ENCODE measurements at regions not wholly inside any gene's neighbourhood (a gene's known extent, or its start where the extent isn't known, plus 50 kb on each side); places are given as distances from the start of the nearest gene placed in this dataset.
"Not testable (repeated sequence)": the region's sequence is repeated elsewhere in the genome, so short reads cannot be mapped to it uniquely, and the experiment has no call there.

DNA sequence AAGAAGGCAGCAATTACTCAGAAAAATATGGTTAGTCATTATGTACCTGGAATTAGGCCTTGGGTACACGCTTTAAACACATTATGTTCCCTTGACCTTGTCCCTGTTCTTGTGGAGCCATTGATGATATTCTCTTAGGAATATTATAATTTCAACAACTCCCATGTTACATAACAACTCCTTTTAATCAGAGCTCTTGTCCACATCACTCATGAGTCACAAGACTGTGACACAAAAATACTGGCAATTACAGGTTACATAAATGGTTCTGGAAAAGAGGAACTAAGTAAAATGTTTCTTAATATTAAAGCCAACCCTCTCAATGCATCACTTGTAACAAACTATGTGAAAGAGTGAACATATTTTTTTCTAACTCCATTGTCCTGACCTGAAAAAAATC, 143.8 kb upstream of the PCLO start:
- ATAC-seq = no peak
- no peak for DNase-seq (ENCODE audit: low spot score)

DNA sequence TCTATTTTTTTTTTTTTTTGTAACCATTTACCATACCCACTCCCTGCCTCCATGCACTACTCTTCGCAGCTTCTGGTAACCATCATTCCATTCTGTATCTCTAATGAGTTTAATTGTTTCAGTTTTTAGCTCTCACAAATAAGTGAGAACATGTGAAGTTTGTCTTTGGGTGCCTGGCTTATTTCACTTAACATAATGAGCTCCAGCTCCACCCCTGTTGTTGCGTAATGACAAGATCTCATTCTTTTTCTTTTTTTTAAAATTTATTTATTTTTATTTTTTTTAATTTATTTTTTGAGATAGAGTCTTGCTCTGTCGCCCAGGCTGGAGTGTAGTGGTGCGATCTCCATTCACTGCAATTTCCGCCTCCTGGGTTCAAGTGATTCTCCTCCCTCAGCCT, 142.3 kb upstream of the PCLO start:
- DNase-seq (ENCODE audit: low spot score) (no peak), ATAC-seq (no peak)

- no peak for ATAC-seq
These were observed 138.7 kb upstream of the PCLO start for GRCh38 chr7:83301416-83301815.

GRCh38 chr7:83290211-83290610, 127.5 kb upstream of the PCLO start:
- DNase-seq (ENCODE audit: low spot score) (no peak), ATAC-seq (no peak)

More at GRCh38 chr7:83301416-83301815, 138.7 kb upstream of the PCLO start:
- no peak for DNase-seq (ENCODE audit: low spot score)

- DNase-seq (ENCODE audit: low spot score) = no peak
- no peak for ATAC-seq
These were observed 126.8 kb upstream of the PCLO start for GRCh38 chr7:83289419-83289993.

- no peak for DNase-seq (ENCODE audit: low spot score)
- no peak for ATAC-seq
These were observed 118.0 kb upstream of the PCLO start for GRCh38 chr7:83280671-83281070.

- DNase-seq (ENCODE audit: low spot score) = no peak
- ATAC-seq = no peak
These were observed 113.6 kb upstream of the PCLO start for GRCh38 chr7:83276250-83276649.

- ATAC-seq (no peak), DNase-seq (ENCODE audit: low spot score) (no peak)
These were observed 111.0 kb upstream of the PCLO start for GRCh38 chr7:83273699-83274098.

DNA sequence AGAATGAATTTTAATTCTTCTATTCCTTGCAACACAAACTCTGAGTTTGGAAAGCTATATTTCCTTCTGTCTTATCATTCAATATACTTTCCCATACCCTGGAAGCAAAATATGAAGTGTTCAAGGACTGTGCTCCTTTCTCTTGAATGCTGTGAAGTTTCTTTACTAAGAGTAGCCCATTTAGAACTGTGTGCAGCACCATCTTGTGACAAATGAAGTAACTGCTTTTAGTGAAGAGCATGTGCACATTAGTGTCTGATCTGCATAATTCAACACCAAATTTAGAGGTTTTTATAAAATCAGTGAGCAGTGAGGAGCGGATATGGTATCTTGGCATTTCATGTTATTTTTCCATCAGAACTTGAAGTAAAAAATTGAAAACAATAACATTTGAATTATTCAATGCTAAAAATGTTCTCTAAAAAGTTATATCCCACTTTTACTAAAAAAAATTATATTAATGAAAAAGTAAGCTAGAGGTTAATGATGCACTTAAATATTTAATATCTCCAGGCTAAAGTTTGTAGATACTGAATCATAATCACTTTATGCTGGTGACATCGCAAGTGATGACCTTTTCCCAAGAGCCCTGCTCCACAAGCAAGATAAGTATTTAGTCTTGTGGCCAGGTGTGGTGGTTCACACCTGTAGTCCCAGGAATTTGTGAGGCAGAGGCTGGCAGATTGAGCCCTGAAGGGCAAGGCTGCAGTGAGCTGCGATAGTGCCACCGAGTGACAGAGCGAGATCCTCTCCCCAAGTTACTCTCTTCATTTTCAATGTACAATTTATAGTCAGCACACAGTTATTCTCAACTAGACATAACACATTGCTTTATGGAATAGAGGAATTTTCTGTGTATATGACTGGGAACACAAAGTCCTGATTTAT, 108.8 kb upstream of the PCLO start:
- DNase-seq (ENCODE audit: low spot score) (no peak), ATAC-seq (peak; percentile 36)

DNA sequence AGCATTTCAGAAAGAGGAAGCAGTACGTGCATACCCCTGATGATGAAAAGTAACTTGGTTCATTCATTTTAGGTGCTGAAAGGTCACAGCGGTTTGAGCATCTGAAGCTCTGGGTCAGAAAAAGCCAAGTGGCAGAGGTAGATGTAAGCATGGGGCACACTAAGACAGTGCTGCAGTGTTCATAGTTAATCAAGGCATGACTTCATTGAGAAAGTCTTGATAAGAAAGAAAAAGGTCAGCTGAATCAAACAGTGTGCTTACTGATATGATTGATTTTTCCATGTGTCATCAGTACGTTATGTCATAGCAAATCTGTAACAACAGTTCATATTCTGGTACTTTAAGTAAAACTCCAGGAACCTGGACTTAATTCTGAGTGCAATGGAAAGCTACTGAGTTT, 107.7 kb upstream of the PCLO start:
- no peak for DNase-seq (ENCODE audit: low spot score)

DNA sequence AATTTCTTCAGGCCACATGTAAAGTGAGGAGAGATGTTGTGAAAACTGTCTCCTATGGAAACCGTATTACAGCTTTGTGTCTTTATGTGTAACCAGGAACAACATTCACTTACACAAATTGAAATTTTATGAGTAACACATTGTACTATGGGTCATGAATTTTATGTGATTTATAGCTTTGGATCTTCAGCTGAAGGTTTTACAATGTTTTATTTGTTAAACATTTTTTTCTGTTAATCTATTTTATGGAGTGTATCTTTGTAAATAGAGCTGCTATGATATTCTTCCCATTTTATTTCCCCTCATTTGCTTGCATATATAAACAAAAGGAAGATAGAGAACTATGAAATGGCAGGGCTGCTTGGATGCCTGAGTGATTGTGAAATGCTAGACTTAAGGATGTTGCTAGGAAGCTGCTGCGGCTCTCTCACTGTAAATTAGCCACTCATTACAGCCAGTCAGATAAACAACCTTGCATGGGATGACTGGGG, 104.5 kb upstream of the PCLO start:
- ATAC-seq = no peak
- DNase-seq (ENCODE audit: low spot score) = no peak

More for the DNA sequence above, 107.7 kb upstream of the PCLO start:
- ATAC-seq = no peak

- DNase-seq (ENCODE audit: low spot score) = not testable (repeated sequence)
These were observed 100.9 kb upstream of the PCLO start for GRCh38 chr7:83263442-83264034.

DNA sequence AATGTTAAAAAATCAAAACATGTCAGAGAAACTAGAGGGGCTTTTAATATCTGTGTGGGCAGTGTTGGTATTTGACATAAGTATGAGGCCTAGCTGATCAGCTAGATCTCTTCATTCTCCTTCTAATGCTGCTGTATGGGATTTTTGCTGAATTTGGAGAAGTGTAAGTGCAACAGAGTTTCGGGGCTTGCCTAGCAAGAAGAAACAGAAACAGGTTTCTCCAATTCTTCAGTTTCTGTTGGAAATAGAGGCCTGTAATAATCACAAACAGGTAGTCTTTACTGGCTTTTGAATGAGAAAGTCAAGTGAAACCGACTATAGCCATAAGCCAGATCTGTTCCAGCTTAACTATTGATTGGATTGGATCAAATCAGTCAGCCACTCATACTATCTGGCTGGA, 96.4 kb upstream of the PCLO start:
- no peak for DNase-seq (ENCODE audit: low spot score)
- ATAC-seq = no peak

More at GRCh38 chr7:83263442-83264034, 100.9 kb upstream of the PCLO start:
- ATAC-seq = not testable (repeated sequence)

GRCh38 chr7:83248000-83248399, 85.3 kb upstream of the PCLO start:
- ATAC-seq = no peak

DNA sequence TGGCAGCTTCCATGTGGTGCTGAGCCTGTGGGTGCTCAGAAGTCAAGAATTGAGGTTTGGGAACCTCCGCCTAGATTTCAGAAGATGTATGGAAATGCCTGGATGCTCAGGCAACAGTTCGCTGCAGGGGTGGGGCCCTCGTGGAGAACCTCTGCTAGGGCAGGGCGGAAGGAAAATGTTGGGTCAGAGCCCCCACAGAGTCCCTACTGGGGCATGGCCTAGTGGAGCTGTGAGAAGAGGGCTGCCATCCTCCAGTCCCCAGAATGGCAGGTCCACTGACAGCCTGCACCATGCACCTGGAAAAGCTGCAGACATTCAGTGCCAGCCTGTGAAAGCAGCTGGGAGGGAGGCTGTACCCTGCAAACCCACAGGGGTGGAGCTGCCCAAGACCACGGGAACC, 56.5 kb upstream of the PCLO start:
- ATAC-seq; DNase-seq (ENCODE audit: low spot score): not testable (repeated sequence)

More at GRCh38 chr7:83248000-83248399, 85.3 kb upstream of the PCLO start:
- DNase-seq (ENCODE audit: low spot score) = no peak

DNA sequence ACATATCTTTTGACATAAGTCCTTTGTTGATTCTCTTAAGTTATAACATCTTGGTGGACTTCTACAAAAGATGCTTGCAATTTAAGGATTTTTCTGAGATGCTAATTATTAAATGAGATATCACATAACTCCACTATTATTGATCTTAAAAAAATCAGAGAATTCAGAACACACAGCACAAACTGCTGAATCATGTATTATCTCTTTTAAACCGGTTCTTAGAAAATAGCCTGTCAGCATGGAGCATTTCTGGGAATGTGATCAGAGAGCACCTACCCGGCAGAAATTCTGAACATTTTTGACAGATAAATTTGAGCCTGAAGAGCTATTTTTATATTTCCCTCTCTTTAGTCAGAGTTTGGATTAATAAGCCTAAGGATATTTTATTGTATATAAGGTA, 50.2 kb upstream of the PCLO start:
- ATAC-seq (no peak), DNase-seq (ENCODE audit: low spot score) (no peak)
